ENCODE measurements at regions not wholly inside any gene's neighbourhood (a gene's known extent, or its start where the extent isn't known, plus 50 kb on each side); places are given as distances from the start of the nearest gene placed in this dataset.

DNA sequence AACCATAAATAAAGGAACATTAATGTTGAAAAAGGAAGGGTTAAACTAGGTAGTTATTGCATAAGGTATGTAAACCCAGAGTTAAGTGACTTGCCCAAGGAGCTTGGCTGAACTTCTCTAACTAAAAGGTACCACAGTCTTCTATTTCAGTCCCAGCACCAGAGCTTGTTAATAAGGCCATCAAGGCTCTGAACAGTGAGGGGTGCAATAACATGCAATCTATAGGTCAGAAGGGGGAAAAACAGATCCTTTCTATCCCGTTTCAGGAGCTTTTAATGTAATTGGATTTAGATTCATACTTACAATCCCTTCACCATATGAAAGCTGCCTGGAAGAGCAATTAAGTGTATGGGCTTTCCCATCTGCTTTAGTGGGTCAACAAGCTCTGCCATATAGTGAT is 441.5 kb upstream of the SPRY2 start:
- Mint-ChIP-seq H3K4me3 (no peak overlapping the region), H3K36me3 (ENCODE audit: low read depth) (no peaks in the 10 kb centered on the region), H3K27me3 (no peaks in the 10 kb centered on the region), H3K27ac (no peak overlapping the region), H3K9me3 (peaks cover 8% of the 10 kb centered on the region), H3K4me1 (ENCODE audit: low read depth) (no peaks in the 10 kb centered on the region)
- intact Hi-C loops (cut with micrococcal nuclease), result no loop called here

DNA sequence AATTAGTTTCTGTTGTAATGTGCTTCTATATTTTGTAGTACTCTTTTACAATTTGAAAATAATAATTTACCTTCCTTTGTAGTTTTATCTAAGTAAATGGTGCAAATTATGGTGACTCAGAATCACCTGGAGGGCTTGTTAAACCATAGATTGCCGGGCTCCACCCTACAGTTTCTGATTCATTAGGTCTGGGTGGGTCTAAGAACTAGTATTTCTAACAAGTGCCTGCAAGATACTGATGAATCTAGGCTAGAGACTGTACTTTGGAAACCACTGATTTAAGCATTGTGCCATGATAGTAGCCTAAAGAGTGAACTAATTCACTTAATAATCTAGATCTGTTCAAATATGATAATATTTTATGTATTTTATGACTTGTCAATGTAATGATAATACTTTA is 437.4 kb upstream of the SPRY2 start:
- no peaks in the 10 kb centered on the region for H3K36me3 Mint-ChIP-seq (ENCODE audit: low read depth)
- no peaks in the 10 kb centered on the region for H3K9me3 Mint-ChIP-seq
- H3K4me1 Mint-ChIP-seq (ENCODE audit: low read depth), result no peaks in the 10 kb centered on the region
- no peak overlapping the region for H3K27ac Mint-ChIP-seq
- intact Hi-C loops (cut with micrococcal nuclease), result no loop called here
- no peaks in the 10 kb centered on the region for H3K27me3 Mint-ChIP-seq
- no peak overlapping the region for H3K4me3 Mint-ChIP-seq

DNA sequence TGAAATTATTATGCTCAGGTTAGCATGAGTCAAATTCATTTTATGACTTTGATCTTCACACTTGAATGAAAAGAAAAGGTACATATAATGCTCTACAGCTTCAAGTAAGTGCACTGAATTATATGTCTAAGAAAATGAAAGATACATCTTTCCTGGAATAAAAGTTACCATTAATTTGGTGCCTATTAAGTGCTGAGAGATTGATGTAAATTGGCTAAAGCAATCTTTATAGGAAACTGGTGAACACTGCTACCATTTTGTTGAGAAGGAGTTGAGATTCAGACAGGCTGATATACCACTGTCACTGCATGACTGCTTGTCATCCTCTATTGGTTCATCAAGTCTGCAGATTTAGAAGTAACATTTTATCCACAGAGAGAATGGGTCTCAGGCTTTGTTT is 416.8 kb upstream of the SPRY2 start:
- intact Hi-C loops (cut with micrococcal nuclease), result no loop called here
- H3K9me3 Mint-ChIP-seq, result no peaks in the 10 kb centered on the region
- H3K36me3 Mint-ChIP-seq (ENCODE audit: low read depth), result no peaks in the 10 kb centered on the region
- H3K4me3 Mint-ChIP-seq, result no peak overlapping the region
- no peak overlapping the region for H3K27ac Mint-ChIP-seq
- H3K4me1 Mint-ChIP-seq (ENCODE audit: low read depth), result no peaks in the 10 kb centered on the region
- no peaks in the 10 kb centered on the region for H3K27me3 Mint-ChIP-seq

DNA sequence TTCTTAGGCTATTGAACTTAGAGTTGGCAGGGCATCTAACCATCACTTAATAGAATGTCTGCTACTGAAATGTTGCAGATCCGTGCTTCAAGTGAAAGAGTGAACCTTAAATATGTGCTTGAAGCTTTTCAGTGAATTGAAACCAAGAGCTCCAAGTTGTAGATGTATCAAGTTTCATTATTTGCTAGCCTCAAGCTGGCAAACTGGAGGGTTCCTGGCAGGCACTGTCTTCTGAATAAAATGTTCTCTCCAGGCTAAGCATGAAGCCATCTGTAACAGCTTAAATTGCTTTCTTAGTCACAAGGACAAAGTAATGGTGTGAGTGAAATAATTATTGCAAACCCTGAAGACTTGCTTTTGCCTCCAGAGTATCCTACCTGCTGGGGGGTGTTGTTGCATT is 415.0 kb upstream of the SPRY2 start:
- Mint-ChIP-seq H3K36me3 (ENCODE audit: low read depth) (no peaks in the 10 kb centered on the region), H3K27me3 (no peaks in the 10 kb centered on the region), H3K4me3 (no peak overlapping the region), H3K27ac (no peak overlapping the region), H3K4me1 (ENCODE audit: low read depth) (no peaks in the 10 kb centered on the region), H3K9me3 (no peaks in the 10 kb centered on the region)
- intact Hi-C loops (cut with micrococcal nuclease), result no loop called here

DNA sequence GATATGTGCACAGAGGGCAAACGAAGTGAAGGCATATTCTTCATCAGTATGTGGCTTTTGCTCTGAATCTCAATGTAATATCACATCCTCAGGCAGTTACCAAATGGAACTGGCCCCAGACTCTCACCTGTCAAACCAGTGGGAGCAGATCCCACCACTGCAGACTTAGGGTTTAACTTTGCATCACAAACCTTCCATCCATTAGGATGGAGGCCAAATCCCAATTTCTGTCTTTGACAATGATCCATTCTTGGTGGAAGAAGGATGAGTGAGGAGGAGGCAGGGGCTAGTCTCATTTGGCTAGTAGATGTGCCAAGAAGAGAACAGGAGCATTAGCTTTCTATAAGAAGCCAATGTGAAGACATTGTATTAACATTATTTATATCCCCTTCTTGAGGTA is 413.5 kb upstream of the SPRY2 start:
- intact Hi-C loops (cut with micrococcal nuclease), result no loop called here
- Mint-ChIP-seq H3K36me3 (ENCODE audit: low read depth) (no peaks in the 10 kb centered on the region), H3K27ac (no peak overlapping the region), H3K27me3 (no peaks in the 10 kb centered on the region), H3K9me3 (no peaks in the 10 kb centered on the region), H3K4me1 (ENCODE audit: low read depth) (no peaks in the 10 kb centered on the region), H3K4me3 (no peak overlapping the region)

DNA sequence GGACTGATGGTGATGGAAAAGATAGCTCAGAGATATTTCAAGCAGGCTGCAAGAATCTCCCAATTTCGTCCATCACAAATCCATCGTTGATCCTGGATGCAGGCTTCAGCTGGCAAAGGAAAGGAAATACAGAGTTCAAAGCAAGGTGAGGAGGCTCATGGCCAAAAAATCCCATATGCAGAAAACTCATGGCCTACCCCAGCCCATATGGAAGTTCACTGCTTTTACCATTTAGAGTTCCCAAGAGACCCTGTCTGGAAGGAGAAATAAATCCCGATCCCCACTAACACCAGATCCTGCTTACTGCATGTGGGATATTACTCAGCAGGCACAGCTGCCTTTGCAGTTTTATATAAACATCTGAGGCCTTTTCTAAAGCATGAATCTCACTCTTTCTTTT is 412.9 kb upstream of the SPRY2 start:
- no peaks in the 10 kb centered on the region for H3K27me3 Mint-ChIP-seq
- H3K4me3 Mint-ChIP-seq, result no peak overlapping the region
- H3K36me3 Mint-ChIP-seq (ENCODE audit: low read depth), result no peaks in the 10 kb centered on the region
- H3K4me1 Mint-ChIP-seq (ENCODE audit: low read depth), result no peaks in the 10 kb centered on the region
- H3K27ac Mint-ChIP-seq, result no peak overlapping the region
- intact Hi-C loops (cut with micrococcal nuclease), result no loop called here
- H3K9me3 Mint-ChIP-seq, result no peaks in the 10 kb centered on the region

DNA sequence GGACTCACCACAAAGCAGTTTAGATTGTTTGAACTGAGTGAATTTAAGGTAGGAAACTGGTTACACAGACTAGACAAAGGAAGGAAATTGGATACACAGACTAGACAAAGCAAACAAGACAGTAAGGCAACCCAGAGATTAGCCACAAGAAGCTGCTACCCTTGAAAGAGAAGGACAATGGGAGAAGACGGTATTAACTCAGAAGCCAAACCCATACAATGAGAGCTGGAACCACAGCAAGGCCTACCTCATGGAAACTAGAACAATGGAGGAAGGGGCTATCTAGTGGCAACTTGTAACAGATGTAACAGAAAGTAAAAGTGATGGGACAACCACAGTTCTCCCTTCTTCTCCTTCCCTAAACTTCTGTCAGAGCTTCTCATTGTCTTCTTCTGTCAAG is 410.9 kb upstream of the SPRY2 start:
- Mint-ChIP-seq H3K36me3 (ENCODE audit: low read depth) (no peaks in the 10 kb centered on the region), H3K9me3 (no peaks in the 10 kb centered on the region), H3K27me3 (no peaks in the 10 kb centered on the region), H3K27ac (no peak overlapping the region), H3K4me3 (no peak overlapping the region), H3K4me1 (ENCODE audit: low read depth) (no peaks in the 10 kb centered on the region)
- intact Hi-C loops (cut with micrococcal nuclease), result no loop called here

DNA sequence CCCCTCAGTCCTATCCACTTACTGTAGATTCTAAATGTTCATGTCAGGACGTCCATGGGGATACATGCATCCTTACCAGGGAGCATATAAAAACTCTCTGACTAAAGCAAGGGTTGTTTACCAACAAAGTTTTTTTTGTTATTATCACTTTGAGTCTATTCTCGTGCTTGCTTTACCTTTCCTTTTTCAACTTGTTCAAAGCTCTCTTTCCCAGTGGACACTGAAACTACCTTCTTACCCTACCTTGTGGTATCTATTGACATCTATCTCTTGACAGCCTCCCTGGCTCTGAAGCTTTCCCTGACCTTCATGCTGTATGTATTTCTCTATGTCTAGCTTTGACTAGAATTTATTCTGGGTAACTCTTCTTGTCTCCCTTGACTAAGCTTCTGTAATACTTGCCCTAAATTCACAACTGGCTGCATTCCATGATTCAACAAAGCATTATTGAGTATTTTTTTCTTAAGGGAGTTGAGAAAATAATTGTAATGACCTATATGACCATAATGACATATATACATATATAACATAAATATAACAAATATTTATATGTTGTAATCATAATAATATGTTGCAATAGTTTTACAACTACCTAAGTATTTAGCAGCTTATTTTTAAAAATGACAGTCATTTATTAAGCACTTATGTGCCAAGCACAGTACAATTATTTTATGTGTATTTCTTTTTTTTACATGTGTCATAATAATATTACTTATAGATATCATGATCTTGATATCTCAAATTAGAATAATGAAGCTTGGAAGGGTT is 403.4 kb upstream of the SPRY2 start:
- Mint-ChIP-seq H3K4me3 (no peak overlapping the region), H3K27me3 (no peaks in the 10 kb centered on the region), H3K27ac (no peak overlapping the region), H3K9me3 (no peaks in the 10 kb centered on the region), H3K4me1 (ENCODE audit: low read depth) (no peaks in the 10 kb centered on the region), H3K36me3 (ENCODE audit: low read depth) (no peaks in the 10 kb centered on the region)
- intact Hi-C loops (cut with micrococcal nuclease), result no loop called here

DNA sequence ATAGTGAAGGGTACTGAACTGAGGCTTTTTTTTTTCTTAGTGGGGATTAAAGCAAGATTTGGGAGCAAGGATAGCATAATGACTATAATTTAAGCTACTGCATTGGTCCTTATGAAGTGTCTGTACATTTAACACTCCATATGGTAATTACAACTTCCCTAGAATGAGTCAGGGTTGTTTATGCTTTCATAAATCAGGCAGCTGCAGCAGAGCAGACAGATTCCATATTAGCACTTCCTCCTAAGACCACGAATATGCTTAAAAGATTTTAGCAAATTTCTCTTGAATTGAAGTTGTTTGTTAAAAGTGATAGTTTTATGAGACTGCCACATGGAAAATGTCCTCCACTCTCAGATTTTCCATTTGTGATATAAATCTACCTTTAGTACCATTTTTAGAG is 401.1 kb upstream of the SPRY2 start:
- Mint-ChIP-seq H3K27me3 (no peaks in the 10 kb centered on the region), H3K4me3 (no peak overlapping the region), H3K4me1 (ENCODE audit: low read depth) (no peaks in the 10 kb centered on the region), H3K36me3 (ENCODE audit: low read depth) (no peaks in the 10 kb centered on the region), H3K27ac (no peak overlapping the region), H3K9me3 (peaks cover 4% of the 10 kb centered on the region)
- intact Hi-C loops (cut with micrococcal nuclease), result no loop called here

DNA sequence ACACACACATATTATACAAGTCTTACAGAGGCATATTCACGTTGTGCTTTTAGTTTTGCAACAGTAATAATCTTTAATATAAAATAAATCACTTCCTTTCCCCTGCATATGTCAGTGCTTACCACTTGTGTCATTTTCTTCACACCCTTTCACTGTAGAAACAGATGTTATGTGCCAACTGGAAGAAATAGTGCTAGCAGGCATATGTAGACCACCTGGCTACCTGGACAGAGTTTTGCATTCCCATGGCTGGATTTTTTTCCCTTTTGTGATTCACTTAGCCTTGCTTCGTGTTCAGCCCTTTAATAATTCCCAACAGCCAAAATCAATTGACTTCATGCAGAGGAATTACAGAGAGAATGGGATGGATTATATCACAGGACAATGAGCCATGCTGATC is 399.1 kb upstream of the SPRY2 start:
- Mint-ChIP-seq H3K4me3 (no peak overlapping the region), H3K27ac (no peak overlapping the region), H3K27me3 (no peaks in the 10 kb centered on the region), H3K4me1 (ENCODE audit: low read depth) (no peaks in the 10 kb centered on the region), H3K36me3 (ENCODE audit: low read depth) (no peaks in the 10 kb centered on the region), H3K9me3 (peaks cover 10% of the 10 kb centered on the region)
- intact Hi-C loops (cut with micrococcal nuclease), result no loop called here

DNA sequence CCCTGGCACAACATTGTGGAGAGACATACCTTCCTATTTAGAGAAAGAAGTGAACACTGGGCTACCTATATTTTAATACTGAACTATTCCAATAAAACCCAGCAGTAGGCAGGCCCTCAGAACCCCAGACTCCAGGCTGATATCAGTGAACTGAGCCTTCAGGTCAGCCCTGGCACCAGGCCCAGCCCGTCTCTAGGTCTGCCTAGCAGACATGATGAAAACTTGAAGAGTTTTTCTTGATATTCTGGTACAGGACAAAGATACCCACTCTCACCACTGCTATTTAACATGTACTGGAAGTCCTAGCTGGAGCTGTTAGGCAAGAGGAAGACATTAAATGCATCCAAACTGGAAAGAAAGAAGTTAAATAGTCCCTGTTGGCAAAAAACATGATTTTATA is 396.6 kb upstream of the SPRY2 start:
- H3K4me3 Mint-ChIP-seq, result no peak overlapping the region
- no peaks in the 10 kb centered on the region for H3K27me3 Mint-ChIP-seq
- H3K4me1 Mint-ChIP-seq (ENCODE audit: low read depth), result no peaks in the 10 kb centered on the region
- intact Hi-C loops (cut with micrococcal nuclease), result no loop called here
- no peaks in the 10 kb centered on the region for H3K36me3 Mint-ChIP-seq (ENCODE audit: low read depth)
- no peak overlapping the region for H3K27ac Mint-ChIP-seq
- peaks cover 10% of the 10 kb centered on the region for H3K9me3 Mint-ChIP-seq

DNA sequence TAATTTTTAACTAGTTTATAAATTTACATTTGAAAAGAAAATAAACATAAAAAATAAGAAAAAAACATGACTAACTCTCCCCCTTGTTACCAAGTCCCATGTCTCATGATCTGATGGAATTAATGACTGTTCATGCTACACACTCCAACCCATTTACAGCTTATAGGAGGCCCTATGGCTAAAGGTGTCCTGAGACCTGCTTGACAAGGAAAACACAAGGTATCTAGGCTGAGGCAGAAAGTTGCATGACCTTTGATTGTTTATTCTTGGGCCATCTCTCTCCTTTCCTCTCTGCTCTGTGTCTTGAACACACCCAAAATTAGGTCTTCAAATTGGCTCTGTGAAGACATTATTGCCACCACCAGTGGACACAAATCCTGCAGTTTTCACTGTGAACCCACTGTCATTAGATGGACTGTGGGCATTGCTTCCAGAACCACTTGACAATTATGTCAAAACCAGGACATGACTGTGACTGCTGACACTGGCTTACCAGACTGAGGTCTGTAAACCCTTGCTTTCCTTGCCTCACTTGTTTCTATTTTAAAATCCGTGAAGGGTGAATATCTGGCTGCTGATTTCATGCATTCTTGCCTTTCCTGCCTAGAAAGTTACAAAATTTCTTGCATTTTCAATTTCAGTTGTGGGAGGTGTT is 386.5 kb upstream of the SPRY2 start:
- H3K36me3 Mint-ChIP-seq (ENCODE audit: low read depth), result no peaks in the 10 kb centered on the region
- H3K27ac Mint-ChIP-seq, result no peak overlapping the region
- H3K27me3 Mint-ChIP-seq, result no peaks in the 10 kb centered on the region
- intact Hi-C loops (cut with micrococcal nuclease), result no loop called here
- H3K9me3 Mint-ChIP-seq, result no peaks in the 10 kb centered on the region
- H3K4me3 Mint-ChIP-seq, result no peak overlapping the region
- no peaks in the 10 kb centered on the region for H3K4me1 Mint-ChIP-seq (ENCODE audit: low read depth)

DNA sequence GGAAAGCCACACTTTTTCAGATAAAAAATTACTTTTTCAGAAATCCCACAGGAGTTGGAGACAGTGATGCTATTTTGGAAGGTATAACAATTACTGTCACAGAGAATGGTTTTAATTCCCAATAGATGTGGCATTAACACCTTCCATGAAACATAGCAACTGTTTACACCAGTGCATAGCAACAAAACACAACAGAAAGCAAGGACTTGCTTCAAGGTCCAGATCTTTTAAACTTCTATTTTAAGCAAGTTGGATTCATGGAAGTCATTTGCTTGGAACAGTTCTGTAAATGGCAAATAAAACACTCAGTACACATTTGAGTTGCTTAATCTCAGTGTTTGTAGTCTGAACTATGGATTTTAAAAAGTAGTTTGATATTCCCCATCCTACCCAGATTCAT is 385.9 kb upstream of the SPRY2 start:
- no peaks in the 10 kb centered on the region for H3K27me3 Mint-ChIP-seq
- H3K4me1 Mint-ChIP-seq (ENCODE audit: low read depth), result no peaks in the 10 kb centered on the region
- H3K36me3 Mint-ChIP-seq (ENCODE audit: low read depth), result no peaks in the 10 kb centered on the region
- no peak overlapping the region for H3K27ac Mint-ChIP-seq
- H3K9me3 Mint-ChIP-seq, result no peaks in the 10 kb centered on the region
- intact Hi-C loops (cut with micrococcal nuclease), result no loop called here
- H3K4me3 Mint-ChIP-seq, result no peak overlapping the region

DNA sequence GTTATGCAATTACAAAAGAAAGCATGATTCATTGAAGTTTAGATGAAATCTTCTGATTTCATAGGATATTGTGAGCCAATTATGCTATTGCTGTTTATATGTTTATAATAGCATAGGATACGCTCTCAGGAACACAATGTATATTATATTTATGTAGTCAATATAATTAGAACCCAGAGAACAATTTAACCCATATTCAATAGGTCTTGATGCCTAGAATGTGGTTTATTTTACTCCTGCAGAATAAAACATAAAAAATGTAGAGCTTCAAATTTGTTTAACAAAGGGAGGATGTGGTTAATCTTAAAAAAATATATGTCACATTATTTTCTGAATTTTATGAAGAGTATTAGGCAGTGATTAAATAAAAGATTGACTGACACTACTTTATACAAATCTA is 380.8 kb upstream of the SPRY2 start:
- Mint-ChIP-seq H3K27ac (no peak overlapping the region), H3K36me3 (ENCODE audit: low read depth) (no peaks in the 10 kb centered on the region), H3K9me3 (no peaks in the 10 kb centered on the region), H3K4me1 (ENCODE audit: low read depth) (peaks cover 3% of the 10 kb centered on the region), H3K4me3 (no peak overlapping the region), H3K27me3 (no peaks in the 10 kb centered on the region)
- intact Hi-C loops (cut with micrococcal nuclease), result no loop called here

DNA sequence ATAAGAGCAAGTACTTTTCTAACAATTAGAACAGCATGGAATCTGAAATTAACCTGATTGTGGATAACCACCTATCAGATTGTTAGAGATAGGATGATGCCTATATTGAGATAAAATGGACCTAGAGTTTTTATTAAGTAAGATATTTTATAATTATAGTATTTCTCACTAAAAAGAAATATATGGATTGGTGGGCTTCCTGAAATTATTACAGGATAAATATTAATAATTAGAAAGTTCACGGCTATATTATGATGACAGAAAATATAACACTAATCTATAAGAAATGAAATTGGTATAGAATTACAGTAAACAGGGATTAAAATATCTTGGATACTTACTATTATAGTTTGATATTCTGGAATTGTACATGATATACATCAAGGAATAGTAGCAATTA is 378.0 kb upstream of the SPRY2 start:
- Mint-ChIP-seq H3K27ac (no peak overlapping the region), H3K27me3 (no peaks in the 10 kb centered on the region), H3K4me1 (ENCODE audit: low read depth) (peaks cover 6% of the 10 kb centered on the region), H3K4me3 (no peak overlapping the region), H3K9me3 (peaks cover 3% of the 10 kb centered on the region), H3K36me3 (ENCODE audit: low read depth) (no peaks in the 10 kb centered on the region)
- intact Hi-C loops (cut with micrococcal nuclease), result no loop called here

Data from dendritic cell treated with granulocyte-macrophage colony-stimulating factor and Interleukin-4, amounts not matched to agents 40 ng/mL and 50 ng/mL, for 4 days (primary cell).